ENCODE measurements at regions not wholly inside any gene's neighbourhood (a gene's known extent, or its start where the extent isn't known, plus 50 kb on each side); places are given as distances from the start of the nearest gene placed in this dataset.
A peak's percentile ranks its signal among the peaks of the same experiment; 100 is the strongest.

DNA sequence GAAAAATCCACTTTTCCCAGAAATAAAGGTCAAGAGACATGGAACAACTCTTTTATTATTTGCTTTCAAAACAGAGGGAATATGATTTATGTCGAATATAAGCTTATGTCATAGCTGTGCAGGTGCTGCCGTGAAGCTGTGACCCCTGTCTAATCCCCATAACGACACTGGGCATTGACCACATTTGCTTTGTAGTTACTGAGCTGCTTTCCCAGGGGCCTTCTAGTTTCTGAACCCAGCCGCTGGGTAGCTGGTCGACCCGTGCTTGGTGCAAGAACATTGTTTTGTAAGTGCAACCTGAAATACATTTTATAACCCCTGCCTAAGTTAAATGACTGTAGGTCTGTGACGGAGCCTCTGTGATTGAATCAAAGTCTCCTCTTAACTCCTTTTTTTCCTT is 144.9 kb upstream of the HDAC9 start:
- intact Hi-C loops (cut with DNase I): no loop called here
- DNase-seq: peak in 2 of 10 donors; percentile 8 to 36

DNA sequence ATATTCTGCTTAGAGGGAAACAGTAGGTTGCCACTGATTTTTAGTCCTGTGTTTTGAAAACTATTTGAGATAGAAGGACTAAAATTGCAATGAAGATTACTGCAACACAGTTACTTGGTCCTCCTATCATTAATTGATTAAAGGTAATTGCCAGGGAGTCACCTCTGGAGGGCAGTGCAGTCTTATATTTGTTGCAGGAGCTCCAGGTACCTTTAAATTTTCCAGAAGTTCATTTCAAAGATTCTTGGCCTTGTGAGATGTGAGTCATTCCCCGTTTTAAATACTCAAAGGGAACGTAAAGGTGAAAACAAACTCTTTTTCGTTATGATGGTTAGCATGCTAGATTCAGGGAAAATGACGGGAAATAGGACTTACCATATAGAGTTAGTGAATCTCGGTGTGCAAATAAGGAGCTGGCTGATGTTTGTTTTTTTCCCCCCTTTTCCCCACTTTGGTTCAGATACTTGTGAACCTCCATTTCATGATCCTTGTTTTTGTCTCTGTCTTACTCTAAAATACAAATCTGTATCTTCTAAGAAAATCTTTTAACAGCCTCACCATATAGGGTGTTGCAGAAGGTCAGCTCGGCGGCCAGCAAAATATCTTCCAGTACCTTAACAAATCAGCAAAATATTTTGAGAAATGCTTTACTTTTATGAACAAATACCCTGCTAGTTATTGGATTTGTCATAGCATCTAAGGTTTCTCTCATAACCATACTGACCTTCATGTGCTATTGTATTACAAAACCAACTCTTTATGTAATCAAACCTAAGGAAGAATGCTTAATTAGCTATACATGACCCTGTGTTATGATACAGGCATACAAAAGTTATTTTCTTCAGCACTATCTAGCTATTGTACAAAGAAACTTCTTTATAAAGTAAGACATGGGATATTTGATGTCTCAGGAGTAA is 143.0 kb upstream of the HDAC9 start:
- intact Hi-C loops (cut with DNase I): loop anchor here (1.0 kb wide), 2 partner anchors 219 to 314 kb away; no protein-coding TSS in a partner anchor

DNA sequence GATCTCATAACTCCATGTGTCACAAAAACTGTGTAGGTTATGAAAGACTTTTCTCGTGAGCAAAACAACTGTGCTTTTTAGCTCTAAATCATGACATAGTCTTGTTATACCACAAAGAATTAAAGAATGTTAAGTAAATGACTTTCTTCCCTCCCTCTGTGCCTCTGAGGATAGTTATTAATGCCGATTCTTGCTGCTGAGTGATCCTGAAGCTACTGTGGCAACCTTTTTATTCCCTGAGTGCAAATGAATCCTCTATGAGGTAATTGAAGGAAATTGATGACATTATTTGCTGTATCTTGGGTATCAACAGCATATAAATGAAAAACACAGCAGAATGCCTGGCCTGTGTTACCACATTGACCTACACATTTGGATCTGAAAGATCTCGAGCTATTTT is 142.2 kb upstream of the HDAC9 start:
- intact Hi-C loops (cut with DNase I): no loop called here
- DNase-seq: no peak

More for the DNA sequence above, 143.0 kb upstream of the HDAC9 start:
- DNase-seq: peak in 6 of 10 donors; percentile 9 to 67 (median 40)

DNA sequence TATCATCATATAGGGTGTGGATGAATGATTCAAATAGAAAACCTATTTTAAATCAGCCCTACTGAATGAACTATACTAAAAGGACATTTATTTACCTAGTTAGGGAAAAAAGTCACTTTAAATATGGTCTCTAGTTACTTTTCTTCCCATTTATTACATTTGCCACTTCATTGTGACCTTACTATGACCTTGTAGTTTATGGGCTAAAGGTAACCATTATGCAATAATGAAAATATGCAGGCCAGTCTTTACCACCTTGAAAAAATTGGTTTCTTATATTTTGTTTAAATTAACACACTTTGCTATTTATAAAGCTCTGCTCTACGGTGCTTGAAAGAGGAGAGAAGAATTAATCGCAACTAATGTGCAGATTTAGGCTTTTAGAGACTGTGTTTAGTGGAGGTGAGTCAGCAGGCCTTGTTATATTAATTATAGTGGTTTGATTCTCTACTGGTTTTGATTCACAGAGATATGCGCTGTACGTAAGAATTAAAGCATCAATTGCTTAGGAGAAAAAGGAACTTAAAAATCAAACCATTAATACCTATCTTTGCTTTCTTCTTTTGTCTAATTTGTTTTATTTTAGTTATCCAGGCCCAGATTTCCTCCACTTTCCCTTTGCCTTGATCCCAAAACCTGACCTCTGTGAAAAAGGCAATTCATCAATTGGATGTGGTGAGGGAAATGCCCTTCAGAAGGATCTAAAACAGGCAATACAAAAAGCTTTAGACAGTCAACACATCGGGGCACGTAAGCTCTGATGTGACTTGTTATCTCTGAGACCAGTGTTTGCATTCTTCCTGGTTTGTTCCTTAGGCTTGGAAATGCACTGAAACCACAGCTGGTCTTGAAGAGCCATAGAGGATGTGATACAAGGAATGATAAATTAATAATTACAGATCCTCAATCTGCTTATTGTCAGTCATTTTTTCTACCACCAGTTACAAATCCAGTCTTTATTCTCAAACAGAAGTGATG is 141.2 kb upstream of the HDAC9 start:
- intact Hi-C loops (cut with DNase I): no loop called here
- DNase-seq: no peak

DNA sequence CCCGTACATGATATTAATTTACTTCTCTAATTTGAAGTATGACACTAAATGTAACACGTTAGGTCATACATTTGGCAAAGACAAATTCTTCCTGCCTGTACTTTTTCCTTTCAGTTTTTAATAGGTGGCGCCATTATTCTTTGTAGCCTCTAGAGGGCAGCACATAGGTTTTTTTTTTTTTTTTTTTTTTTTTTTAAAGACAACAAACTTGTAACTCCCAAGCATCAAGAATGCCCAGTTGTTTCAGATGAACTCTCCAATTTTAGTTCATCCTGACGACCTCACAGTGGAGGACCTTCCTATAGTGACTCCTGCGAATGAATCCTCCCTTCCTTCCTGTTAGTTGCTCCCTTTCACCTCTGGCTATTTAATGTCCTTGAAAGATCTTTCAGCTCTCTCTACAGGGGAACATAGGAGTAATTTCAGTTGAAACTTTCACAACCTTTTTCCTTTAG is 139.3 kb upstream of the HDAC9 start:
- intact Hi-C loops (cut with DNase I): loop anchor here (1.0 kb wide), 1 partner anchor 215 kb away; no protein-coding TSS in a partner anchor
- no peak for DNase-seq

DNA sequence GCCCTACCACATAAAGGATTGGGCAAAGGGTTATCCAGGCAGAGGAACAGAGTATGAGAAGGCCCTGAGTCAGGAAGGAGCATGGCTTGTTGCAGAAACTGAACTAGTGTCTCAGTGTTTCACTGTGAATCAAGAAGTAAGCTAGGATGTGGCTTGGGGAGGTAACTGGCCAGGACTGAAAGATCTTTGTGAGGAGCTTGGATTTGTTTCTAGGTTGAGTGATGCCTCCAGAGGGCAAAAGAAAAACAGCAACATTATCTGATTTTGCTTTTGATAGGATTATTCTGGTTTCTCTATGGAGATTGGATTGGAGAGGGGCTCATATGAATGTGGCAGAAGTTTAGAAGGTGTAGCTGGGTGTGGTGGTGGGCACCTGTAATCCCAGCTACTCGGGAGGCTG is 137.9 kb upstream of the HDAC9 start:
- intact Hi-C loops (cut with DNase I): no loop called here

DNA sequence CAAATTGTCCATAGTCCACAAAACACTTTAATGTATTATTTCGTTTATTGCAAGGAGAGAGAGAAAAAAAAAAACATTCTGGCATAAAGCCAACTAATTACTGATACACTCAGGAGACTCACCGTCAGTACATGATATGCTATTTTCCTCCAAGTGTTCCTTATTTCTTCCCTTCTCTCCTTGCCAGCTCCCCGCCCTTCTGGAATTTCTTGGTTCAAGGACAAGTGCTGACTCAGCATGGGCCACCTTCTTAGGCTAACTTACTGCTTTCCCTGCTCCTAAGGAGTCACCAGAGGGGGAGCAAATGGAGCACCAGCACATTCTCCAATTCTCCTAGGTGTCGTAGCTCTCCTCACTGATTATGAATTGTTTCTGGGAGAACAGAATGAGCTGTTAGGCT is 133.8 kb upstream of the HDAC9 start:
- DNase-seq: peak in 2 of 10 donors; percentile 11 to 29
- intact Hi-C loops (cut with DNase I): no loop called here

More for the DNA sequence above, 137.9 kb upstream of the HDAC9 start:
- no peak for DNase-seq

DNA sequence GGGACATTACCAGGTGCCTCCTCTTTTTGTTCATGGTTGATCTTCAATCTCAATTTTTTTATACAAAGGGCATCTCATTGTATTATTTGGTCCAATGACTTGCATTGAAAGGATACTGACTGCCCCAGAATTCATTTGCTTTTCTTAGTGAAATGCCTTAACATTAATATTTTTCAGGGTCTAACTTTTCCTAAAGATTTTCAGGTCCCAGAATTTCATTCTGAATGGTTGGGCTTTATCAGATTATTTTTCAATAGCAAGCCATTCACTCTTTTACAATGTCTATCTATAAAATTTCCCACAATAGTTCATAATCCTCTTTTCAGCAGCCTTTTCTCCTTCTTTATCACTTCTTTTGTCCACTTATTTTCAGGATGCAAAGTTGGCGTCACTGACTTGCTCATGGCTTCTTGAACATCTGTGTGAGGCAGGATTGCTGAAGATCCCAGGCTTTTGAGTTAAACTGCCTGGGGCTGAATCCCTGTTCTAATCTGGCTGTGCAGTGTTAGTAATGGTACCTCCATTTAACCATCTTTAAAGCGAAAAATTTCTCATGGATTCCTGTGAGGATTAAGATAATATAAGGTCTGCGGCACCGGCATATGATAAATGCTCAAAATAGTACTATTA is 131.7 kb upstream of the HDAC9 start:
- DNase-seq: no peak
- intact Hi-C loops (cut with DNase I): no loop called here

DNA sequence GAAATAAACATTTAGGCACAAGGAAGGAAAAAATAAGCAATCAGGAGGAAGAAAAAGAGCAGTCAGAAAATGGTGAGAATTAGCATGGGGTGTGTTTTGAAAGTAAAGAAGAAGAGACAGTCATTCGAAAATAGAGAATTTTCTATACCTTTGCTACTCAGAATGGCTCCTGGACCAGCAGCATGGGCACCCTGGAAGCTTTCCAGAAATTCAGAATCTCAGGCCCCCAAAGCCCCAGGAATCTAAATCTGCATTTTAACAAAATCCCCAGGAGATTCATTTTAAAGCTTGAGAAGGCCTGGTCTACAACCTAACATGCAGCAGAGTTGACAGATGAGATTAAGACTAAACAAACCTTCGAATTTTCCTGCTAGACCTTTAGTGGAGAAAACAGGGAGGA is 131.2 kb upstream of the HDAC9 start:
- intact Hi-C loops (cut with DNase I): no loop called here

DNA sequence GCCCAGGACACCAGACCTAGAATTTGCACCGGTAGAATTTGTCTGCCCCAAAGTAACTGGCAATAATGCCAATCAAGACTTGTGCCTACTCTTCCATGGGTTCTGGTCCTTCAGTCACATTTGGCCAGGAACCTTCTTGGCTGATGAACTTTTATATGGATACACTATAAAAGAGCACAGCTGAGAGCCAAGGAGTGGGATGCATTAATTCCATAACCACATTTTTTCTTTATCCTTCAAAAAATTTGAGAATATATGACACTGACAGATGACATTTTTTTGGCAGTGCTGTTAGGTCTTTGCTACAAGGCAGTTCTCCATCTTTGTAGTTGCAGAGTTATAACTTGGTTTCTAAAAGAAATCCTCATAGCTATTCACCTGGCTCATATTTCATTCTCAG is 129.2 kb upstream of the HDAC9 start:
- no peak for DNase-seq
- intact Hi-C loops (cut with DNase I): no loop called here

More for the DNA sequence above, 131.2 kb upstream of the HDAC9 start:
- no peak for DNase-seq

DNA sequence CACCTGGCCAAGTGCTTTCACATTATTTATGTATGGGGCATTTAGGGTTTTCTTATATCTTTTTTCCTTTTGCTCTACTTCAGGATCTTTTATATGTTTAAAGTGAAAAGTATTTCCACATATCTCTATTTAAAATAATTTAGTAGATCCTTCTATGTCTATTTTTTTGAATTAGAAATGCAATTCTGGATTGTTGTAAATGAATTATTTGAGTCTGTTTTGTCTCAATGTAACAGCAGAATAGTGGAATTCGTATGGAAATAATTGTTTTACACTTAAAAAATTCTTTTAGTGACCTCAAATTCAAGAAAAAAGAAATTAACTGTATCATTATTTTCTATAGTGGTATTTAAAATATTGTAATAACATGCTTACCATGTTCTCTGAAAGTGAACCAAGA is 126.5 kb upstream of the HDAC9 start:
- DNase-seq: no peak
- intact Hi-C loops (cut with DNase I): no loop called here

DNA sequence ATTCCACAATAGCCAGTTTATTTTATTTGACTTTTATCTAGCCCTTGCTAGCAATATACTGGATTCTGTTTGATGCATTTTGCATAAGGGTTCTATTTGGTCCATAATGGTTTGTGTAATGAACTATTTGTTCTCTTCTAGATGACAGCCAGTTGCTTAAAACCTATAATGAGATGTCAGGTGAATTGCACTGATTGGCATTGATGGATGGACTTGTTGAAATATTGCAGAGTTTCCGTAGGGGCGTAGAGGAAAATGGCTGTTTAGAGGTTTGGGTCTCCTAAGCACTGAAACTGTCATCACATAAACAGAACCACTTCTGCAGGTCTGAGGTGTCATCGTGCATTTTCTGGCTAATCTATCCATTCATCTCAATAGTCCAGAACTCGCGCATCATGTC is 124.9 kb upstream of the HDAC9 start:
- intact Hi-C loops (cut with DNase I): no loop called here
- DNase-seq: no peak

DNA sequence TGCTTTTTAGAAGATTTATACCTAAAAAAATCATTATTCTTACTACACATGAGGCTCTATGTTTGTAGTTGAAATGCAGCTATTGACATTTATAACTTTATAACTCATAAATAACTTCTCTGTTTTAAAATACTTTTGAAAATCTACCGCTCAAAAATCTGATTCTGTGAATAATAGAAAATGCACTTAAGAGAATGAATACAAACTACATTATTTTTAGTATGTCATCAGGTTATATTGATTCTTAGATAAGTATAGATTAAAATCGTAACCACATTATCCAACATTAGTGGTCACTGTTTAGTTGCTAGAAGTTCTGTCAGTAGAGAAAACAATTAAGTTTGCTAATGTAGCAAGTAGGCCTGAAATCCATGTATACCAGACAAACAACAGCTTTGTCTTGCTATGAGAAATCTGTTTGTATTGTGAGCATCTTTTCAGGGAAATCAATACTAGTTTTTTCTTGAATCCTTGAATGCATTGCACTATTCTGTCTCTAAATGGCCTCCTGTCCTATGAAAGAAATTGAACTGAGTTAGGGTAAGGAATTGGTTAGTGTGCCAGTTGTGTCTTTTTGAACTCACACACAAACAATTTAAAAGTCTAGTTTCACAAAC is 116.5 kb upstream of the HDAC9 start:
- intact Hi-C loops (cut with DNase I): no loop called here
- no peak for DNase-seq

DNA sequence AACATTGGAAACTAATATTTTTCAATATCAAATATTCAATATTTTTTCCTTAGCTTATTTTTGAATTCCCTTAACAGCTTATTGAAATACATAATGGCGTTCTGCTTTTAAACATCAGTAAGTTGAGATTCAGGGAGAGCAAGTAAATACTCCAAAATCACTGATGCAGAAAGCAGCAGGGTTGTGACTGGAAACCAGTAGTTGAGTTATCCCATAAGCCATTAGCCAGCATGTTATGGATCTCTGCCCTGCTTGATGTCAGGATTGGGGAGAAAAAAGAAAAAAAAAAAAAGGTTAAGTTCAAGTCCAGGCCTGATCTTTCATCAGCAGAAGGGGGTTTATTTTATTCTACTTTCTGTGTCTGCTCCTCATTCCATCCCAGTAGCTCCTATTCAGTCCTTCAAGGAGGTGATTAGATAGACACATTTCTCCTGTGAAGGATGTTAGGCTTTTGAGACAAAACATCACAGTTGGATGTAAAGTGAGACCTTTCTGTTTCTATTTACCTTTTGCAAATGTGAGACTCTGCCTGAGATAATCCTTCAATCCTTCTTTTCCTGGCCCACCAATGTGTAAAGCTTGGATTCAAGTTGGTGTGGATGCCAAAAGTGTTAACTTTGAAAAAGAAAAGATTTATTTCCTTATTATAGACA is 110.9 kb upstream of the HDAC9 start:
- intact Hi-C loops (cut with DNase I): no loop called here
- no peak for DNase-seq

DNA sequence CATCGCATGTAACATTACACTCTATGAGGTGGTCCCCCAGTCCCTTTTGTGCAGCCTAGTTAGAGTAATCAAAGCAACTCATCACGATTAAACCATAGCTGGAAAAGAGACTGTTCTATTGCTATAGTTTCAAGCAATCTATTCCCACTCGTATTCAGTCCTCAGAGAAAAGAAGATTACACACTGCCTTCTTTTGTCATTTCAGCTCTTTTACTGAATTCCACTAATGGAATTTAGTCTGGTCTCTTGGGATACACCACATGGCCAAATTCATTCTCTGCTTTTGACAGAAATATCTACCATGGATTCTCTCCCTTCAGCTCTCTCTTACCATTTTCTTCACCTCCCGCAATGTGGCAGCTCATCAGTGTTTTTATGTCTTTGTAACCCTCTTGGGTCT is 108.9 kb upstream of the HDAC9 start:
- intact Hi-C loops (cut with DNase I): no loop called here
- DNase-seq: no peak

DNA sequence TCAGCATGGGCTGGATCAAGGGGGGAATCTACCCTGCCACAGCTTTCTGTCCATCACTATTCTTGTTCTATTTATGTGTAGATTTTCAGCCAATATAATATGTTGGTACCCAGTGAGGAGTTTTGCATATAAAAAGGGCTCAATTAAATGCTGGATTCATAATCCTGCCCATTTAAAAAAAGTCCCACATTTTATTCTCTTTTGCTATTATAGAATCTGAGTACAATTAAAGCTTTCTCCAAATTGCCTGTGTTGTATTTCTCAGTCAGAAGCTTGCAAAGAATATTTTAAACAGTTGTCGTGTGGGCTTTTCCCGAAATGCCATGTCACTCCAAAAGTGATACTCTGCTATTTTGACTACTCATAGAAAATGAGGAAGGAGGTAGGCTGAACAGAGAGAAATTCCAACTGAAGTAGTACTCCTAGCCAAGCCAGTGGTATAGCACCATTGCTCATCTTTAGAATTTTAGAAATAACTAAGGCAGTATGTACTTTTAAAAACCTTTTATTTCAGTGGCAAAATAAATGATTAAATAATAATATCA is 108.3 kb upstream of the HDAC9 start:
- intact Hi-C loops (cut with DNase I): no loop called here
- DNase-seq: no peak

DNA sequence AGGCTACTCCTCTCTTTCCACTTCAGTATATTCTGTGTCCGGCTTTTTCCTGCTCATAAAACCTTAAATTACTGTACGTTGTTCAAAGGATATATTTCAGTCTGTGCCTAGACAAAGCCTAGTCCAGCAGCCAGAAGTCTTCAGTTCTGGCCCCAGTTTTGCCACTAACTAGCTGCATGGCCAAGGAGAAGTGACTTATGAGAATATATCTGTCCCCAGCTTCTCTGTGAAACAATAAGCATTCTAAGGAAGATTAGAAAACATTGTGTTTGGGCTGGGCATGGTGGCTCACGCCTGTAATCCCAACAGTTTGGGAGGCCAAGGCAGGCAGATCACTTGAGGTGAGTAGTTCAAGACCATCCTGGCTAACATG is 105.0 kb upstream of the HDAC9 start:
- DNase-seq: no peak
- intact Hi-C loops (cut with DNase I): no loop called here

DNA sequence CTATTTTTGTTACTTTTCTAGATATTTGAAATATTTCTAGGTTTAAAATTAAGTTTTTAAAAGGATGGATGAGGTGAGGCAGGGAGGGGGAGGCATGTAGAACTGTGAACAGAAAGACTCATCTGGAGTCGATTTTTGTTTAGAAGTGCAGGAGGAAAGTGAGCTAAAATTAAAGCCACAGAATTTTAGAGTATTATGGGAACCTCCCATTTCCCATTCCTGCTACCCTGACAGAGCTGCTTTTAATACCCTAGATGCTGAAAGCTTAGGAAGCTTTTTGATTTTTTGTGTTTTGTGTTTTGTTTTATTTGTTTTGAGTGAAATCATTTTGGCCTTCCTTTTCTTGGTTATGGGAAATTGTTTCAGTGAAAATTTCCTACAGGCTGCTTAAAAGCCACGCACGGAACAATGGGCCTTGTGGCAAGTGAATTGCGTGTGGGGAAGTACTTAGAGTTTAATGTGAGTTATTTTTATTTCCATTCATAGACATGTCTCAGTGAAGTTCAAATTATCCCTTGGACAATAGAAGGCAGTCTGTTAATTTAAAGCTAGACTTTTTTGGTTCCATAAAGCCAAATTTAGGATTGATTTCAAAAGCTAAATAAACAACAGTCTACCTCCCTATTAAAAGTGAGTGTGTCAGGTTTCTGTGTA is 102.0 kb upstream of the HDAC9 start:
- no peak for DNase-seq
- intact Hi-C loops (cut with DNase I): no loop called here

DNA sequence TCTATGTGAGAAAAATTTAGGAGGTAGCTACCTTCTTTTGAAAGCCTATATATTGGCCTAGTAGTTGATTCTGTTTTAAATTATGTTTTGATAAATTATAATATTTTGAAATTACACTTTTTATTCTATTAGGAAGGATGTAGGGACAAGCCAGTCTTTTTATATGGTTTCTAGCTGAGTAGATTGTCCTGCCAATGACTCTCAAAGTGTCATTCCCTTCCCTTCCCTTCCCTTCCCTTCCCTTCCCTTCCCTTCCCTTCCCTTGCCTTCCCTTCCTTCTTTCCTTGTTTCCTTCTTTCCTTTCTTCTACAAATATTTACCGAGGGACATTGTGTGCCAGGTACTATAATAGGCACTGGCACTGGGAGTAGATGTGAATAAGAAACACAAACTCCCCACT is 99.7 kb upstream of the HDAC9 start:
- DNase-seq: no peak
- intact Hi-C loops (cut with DNase I): no loop called here

Measured in posterior cingulate gyrus (tissue), 11 donors.